ENCODE measurements at regions not wholly inside any gene's neighbourhood (a gene's known extent, or its start where the extent isn't known, plus 50 kb on each side); places are given as distances from the start of the nearest gene placed in this dataset.

- Mint-ChIP-seq H3K4me1 (no peaks in the 10 kb centered on the region), H3K27me3 (ENCODE audit: low read depth) (no peaks in the 10 kb centered on the region), H3K27ac (no peak overlapping the region), H3K36me3 (ENCODE audit: insufficient read depth in 1 of 3, low read depth in 3 of 3) (no peaks in the 10 kb centered on the region), H3K4me3 (no peak overlapping the region), H3K9me3 (no peaks in the 10 kb centered on the region)
- H3K4me2 ChIP-seq (ENCODE audit: insufficient read depth, insufficient read length, low read length): no peak overlapping the region
- H3K4me1 ChIP-seq (ENCODE audit: insufficient read depth, low read length): no peaks in the 10 kb centered on the region
- no peak overlapping the region for H2BK15ac ChIP-seq (ENCODE audit: low read depth, low read length)
- H3K18ac ChIP-seq (ENCODE audit: insufficient read length, low read depth, low read length): no peak overlapping the region
- H2BK12ac ChIP-seq (ENCODE audit: insufficient read length, low read depth, low read length): no peak overlapping the region
- H4K5ac ChIP-seq (ENCODE audit: insufficient read length, low read depth, low read length): no peak overlapping the region
- H2BK20ac ChIP-seq (ENCODE audit: low read depth, low read length, poor library complexity, severe bottlenecking): no peak overlapping the region
- no peak overlapping the region for H3K14ac ChIP-seq (ENCODE audit: insufficient read depth, low read length)
- no peaks in the 10 kb centered on the region for H3K23me2 ChIP-seq (ENCODE audit: insufficient read length, low read depth, low read length, poor library complexity, severe bottlenecking)
- H3K4ac ChIP-seq (ENCODE audit: low read depth, low read length): no peak overlapping the region
- no peak overlapping the region for H3K9ac ChIP-seq (ENCODE audit: extremely low read depth, insufficient read length, low read length)
- H3K79me1 ChIP-seq (ENCODE audit: insufficient read depth, low read depth, low read length, poor library complexity, severe bottlenecking): no peaks in the 10 kb centered on the region
- H4K20me1 ChIP-seq (ENCODE audit: control insufficient read depth, insufficient read depth, insufficient read length): no peaks in the 10 kb centered on the region
- no peaks in the 10 kb centered on the region for H3K9me3 ChIP-seq (ENCODE audit: control insufficient read depth, low read depth, low read length)
- no CpG with 5 or more reads among the region's 2 CpGs for WGBS (ENCODE audit: extremely low coverage, insufficient read length, low lambda C conversion rate)
- H2AK5ac ChIP-seq (ENCODE audit: insufficient read length, low read length): no peak overlapping the region
- TF ChIP-seq, protein P1, sequence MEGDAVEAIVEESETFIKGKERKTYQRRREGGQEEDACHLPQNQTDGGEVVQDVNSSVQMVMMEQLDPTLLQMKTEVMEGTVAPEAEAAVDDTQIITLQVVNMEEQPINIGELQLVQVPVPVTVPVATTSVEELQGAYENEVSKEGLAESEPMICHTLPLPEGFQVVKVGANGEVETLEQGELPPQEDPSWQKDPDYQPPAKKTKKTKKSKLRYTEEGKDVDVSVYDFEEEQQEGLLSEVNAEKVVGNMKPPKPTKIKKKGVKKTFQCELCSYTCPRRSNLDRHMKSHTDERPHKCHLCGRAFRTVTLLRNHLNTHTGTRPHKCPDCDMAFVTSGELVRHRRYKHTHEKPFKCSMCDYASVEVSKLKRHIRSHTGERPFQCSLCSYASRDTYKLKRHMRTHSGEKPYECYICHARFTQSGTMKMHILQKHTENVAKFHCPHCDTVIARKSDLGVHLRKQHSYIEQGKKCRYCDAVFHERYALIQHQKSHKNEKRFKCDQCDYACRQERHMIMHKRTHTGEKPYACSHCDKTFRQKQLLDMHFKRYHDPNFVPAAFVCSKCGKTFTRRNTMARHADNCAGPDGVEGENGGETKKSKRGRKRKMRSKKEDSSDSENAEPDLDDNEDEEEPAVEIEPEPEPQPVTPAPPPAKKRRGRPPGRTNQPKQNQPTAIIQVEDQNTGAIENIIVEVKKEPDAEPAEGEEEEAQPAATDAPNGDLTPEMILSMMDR (conservative IDR thresholded peaks at IDR 0.05): no peak
- DNase-seq: no peak
- no peak overlapping the region for H4K8ac ChIP-seq (replicated peaks; ENCODE audit: insufficient read length, low read depth, low read length)
- H2AFZ ChIP-seq (ENCODE audit: low read length): no peak overlapping the region
- no peaks in the 10 kb centered on the region for H3K79me2 ChIP-seq (ENCODE audit: insufficient read depth, low read length)
- no peaks in the 10 kb centered on the region for H3K27me3 ChIP-seq (ENCODE audit: insufficient read depth, low read length)
- no peak overlapping the region for H4K91ac ChIP-seq (ENCODE audit: insufficient read length, low read depth, low read length)
- H3K27ac ChIP-seq (ENCODE audit: insufficient read length, low read depth, low read length): no peak overlapping the region
- H3K56ac ChIP-seq (ENCODE audit: insufficient read length, low read depth, low read length): no peak overlapping the region
- H3K23ac ChIP-seq (ENCODE audit: insufficient read length, low read depth, low read length): no peak overlapping the region
- no peak overlapping the region for H3T11ph ChIP-seq (ENCODE audit: low read length)
- no peak overlapping the region for H2BK120ac ChIP-seq (ENCODE audit: low read depth, low read length, poor library complexity, severe bottlenecking)
- no peak overlapping the region for H2BK5ac ChIP-seq (ENCODE audit: insufficient read length, low read length)
These were observed 133.4 kb upstream of the RGS18 start for GRCh38 chr1:192024881-192025280.
